ENCODE measurements at regions not wholly inside any gene's neighbourhood (a gene's known extent, or its start where the extent isn't known, plus 50 kb on each side); places are given as distances from the start of the nearest gene placed in this dataset.

DNA sequence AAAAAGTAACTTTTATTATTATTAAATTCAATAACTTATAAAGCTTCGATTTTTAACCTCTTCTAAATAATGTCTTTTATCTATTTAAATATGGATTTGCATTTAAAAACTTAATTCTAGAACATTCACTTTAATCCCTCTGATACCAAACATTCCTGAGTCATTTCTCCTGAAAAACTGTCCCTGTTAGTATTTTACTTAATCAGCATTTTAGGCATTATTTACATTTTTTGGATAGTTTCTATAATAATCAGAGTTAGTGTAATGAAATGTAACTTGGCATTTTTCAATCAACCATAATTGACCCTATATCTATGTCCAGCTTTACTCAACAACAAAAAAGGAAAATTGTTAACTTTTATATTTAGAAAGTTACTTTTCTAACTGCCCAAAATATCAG is 428.1 kb downstream of the PCDH17 start:
- TF ChIP-seq, protein P1, sequence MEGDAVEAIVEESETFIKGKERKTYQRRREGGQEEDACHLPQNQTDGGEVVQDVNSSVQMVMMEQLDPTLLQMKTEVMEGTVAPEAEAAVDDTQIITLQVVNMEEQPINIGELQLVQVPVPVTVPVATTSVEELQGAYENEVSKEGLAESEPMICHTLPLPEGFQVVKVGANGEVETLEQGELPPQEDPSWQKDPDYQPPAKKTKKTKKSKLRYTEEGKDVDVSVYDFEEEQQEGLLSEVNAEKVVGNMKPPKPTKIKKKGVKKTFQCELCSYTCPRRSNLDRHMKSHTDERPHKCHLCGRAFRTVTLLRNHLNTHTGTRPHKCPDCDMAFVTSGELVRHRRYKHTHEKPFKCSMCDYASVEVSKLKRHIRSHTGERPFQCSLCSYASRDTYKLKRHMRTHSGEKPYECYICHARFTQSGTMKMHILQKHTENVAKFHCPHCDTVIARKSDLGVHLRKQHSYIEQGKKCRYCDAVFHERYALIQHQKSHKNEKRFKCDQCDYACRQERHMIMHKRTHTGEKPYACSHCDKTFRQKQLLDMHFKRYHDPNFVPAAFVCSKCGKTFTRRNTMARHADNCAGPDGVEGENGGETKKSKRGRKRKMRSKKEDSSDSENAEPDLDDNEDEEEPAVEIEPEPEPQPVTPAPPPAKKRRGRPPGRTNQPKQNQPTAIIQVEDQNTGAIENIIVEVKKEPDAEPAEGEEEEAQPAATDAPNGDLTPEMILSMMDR (IDR thresholded peaks at IDR 0.05 in 2 of 3, conservative IDR thresholded peaks at IDR 0.05 in 1 of 3; ENCODE audit: control insufficient read depth in 2 of 3, extremely low read depth in 1 of 3, insufficient read depth in 1 of 3, low read depth in 3 of 3, low read length in 3 of 3): no peak
- TF ChIP-seq MYC (IDR thresholded peaks at IDR 0.05; ENCODE audit: insufficient read depth, insufficient read length, insufficient replicate concordance, low read length, severe bottlenecking) (no peak), TARDBP (IDR thresholded peaks at IDR 0.05; ENCODE audit: borderline replicate concordance) (no peak), NFIC (IDR thresholded peaks at IDR 0.05; ENCODE audit: low read depth, low read length) (no peak), POLR2A (IDR thresholded peaks at IDR 0.05; ENCODE audit: low read depth, low read length) (no peak), KLF5 (IDR thresholded peaks at IDR 0.05; ENCODE audit: partially characterized antibody) (no peak)
- TF ChIP-seq, protein P2, sequence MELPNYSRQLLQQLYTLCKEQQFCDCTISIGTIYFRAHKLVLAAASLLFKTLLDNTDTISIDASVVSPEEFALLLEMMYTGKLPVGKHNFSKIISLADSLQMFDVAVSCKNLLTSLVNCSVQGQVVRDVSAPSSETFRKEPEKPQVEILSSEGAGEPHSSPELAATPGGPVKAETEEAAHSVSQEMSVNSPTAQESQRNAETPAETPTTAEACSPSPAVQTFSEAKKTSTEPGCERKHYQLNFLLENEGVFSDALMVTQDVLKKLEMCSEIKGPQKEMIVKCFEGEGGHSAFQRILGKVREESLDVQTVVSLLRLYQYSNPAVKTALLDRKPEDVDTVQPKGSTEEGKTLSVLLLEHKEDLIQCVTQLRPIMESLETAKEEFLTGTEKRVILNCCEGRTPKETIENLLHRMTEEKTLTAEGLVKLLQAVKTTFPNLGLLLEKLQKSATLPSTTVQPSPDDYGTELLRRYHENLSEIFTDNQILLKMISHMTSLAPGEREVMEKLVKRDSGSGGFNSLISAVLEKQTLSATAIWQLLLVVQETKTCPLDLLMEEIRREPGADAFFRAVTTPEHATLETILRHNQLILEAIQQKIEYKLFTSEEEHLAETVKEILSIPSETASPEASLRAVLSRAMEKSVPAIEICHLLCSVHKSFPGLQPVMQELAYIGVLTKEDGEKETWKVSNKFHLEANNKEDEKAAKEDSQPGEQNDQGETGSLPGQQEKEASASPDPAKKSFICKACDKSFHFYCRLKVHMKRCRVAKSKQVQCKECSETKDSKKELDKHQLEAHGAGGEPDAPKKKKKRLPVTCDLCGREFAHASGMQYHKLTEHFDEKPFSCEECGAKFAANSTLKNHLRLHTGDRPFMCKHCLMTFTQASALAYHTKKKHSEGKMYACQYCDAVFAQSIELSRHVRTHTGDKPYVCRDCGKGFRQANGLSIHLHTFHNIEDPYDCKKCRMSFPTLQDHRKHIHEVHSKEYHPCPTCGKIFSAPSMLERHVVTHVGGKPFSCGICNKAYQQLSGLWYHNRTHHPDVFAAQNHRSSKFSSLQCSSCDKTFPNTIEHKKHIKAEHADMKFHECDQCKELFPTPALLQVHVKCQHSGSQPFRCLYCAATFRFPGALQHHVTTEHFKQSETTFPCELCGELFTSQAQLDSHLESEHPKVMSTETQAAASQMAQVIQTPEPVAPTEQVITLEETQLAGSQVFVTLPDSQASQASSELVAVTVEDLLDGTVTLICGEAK (IDR thresholded peaks at IDR 0.05; ENCODE audit: borderline replicate concordance): no peak
